Endothelial cell of umbilical vein (primary cell): ENCODE measurements at regions not wholly inside any gene's neighbourhood (a gene's known extent, or its start where the extent isn't known, plus 50 kb on each side); places are given as distances from the start of the nearest gene placed in this dataset.

Experiments used
- BruUV-seq: library from RNA; stranded (reverse); fragments of 400-500 nt; replicated peaks from 2 replicates; lab custom pipeline; 2021; lab: Mats Ljungman, UMichigan
- CTCF ChIA-PET: fragments of 300-600, 350-600 bp; sonication (Branson Sonifier 250); formaldehyde crosslinking; loops from one replicate; lab custom pipeline; 2021; ENCODE audit warnings: antibody characterized with exemption, inconsistent platforms; lab: Charles Lee
- POLR2A ChIA-PET: fragments of 300-600, 350-600 bp; sonication (Branson Sonifier 250); formaldehyde crosslinking; loops from one replicate; lab custom pipeline; 2021; ENCODE audit warnings: antibody characterized with exemption, inconsistent platforms; lab: Charles Lee
- DNase-seq: peaks from one replicate; pipeline ENCODE4 v3.0.0-alpha.2; 2011; ENCODE audit warnings: low read depth, low spot score
- FAIRE-seq: peaks from 2 replicates; lab custom pipeline; 2011; peaks lifted over from hg19 to GRCh38; lab: Jason Lieb, UNC
- H2AFZ ChIP-seq: 2 replicates; pipeline ENCODE4 v1.6.0; 2012; ENCODE audit warnings: low read depth, low read length, control low read depth, inconsistent platforms
- H3K27ac ChIP-seq: 2 replicates; pipeline ENCODE4 v1.5.1; 2011; ENCODE audit warnings: low read depth, mild to moderate bottlenecking, control low read depth, low read length, moderate library complexity; ENCODE audit not compliant: insufficient read depth
- H3K27me3 ChIP-seq, 2 experiments: 2 replicates each; pipeline versions ENCODE4 v1.6.0 to v1.6.1; 2011; ENCODE audit warnings: low read length in 2 of 2, mixed read lengths in 1 of 2; ENCODE audit not compliant: control insufficient read depth in 2 of 2, insufficient read depth in 2 of 2
- H3K36me3 ChIP-seq, 2 experiments: 2 replicates in 1 of 2; 3 replicates in 1 of 2; pipeline ENCODE4 v1.5.1; 2011; ENCODE audit warnings: low read length in 2 of 2, mild to moderate bottlenecking in 1 of 2, moderate library complexity in 1 of 2; ENCODE audit not compliant: control insufficient read depth in 2 of 2, insufficient read depth in 2 of 2; ENCODE audit errors: extremely low read depth in 1 of 2
- H3K4me1 ChIP-seq: 3 replicates; pipeline ENCODE4 v1.5.1; 2011; ENCODE audit warnings: mild to moderate bottlenecking, low read length; ENCODE audit not compliant: control insufficient read depth, insufficient read depth; ENCODE audit errors: extremely low read depth
- H3K4me2 ChIP-seq: 2 replicates; pipeline ENCODE4 v1.6.1; 2011; ENCODE audit warnings: low read length, control low read depth, mixed read lengths; ENCODE audit not compliant: insufficient read depth
- H3K4me3 ChIP-seq, 3 experiments: fragments of 200-600 bp in 1 of 3; sonication (generic), shearing (Covaris generic) in 1 of 3; replicated peaks in 1 of 3; 2 replicates each; pipeline ENCODE4 v1.5.1; 2011 to 2016; ENCODE audit warnings: control low read depth in 3 of 3, low read length in 3 of 3, mild to moderate bottlenecking in 2 of 3, inconsistent platforms in 1 of 3, low read depth in 1 of 3, moderate library complexity in 1 of 3; ENCODE audit not compliant: insufficient read depth in 1 of 3
- H3K79me2 ChIP-seq: 2 replicates; pipeline ENCODE4 v1.6.0; 2012; ENCODE audit warnings: low read length, inconsistent platforms; ENCODE audit not compliant: control insufficient read depth, insufficient read depth
- H3K9ac ChIP-seq: replicated peaks from 2 replicates; pipeline ENCODE3; 2011; ENCODE audit warnings: low read length, control low read depth; ENCODE audit not compliant: insufficient read depth; ENCODE audit errors: extremely low read depth
- H3K9me1 ChIP-seq: replicated peaks from 3 replicates; pipeline ENCODE4 v1.6.0; 2011; ENCODE audit warnings: mild to moderate bottlenecking, low read length; ENCODE audit not compliant: control insufficient read depth, insufficient read depth; ENCODE audit errors: extremely low read depth
- H3K9me3 ChIP-seq: replicated peaks from 2 replicates; pipeline ENCODE4 v1.5.1; 2012; ENCODE audit warnings: low read length, inconsistent platforms; ENCODE audit not compliant: control insufficient read depth, insufficient read depth
- H4K20me1 ChIP-seq: replicated peaks from 2 replicates; pipeline ENCODE3; 2011; ENCODE audit warnings: mild to moderate bottlenecking, low read length; ENCODE audit not compliant: control insufficient read depth, insufficient read depth; ENCODE audit errors: extremely low read depth
- EZH2 ChIP-seq: IDR thresholded peaks from 2 replicates; pipeline ENCODE4 v1.6.1; 2012; ENCODE audit warnings: borderline replicate concordance, low read depth, mild to moderate bottlenecking, moderate library complexity, low read length, inconsistent platforms; ENCODE audit not compliant: severe bottlenecking
- FOS ChIP-seq: IDR thresholded peaks from 2 replicates; pipeline ENCODE4 v1.6.1; 2011; ENCODE audit warnings: mild to moderate bottlenecking, low read length, moderate library complexity, borderline replicate concordance; ENCODE audit not compliant: insufficient read depth
- GATA2 ChIP-seq: IDR thresholded peaks from 2 replicates; pipeline ENCODE4 v1.7.0; 2011; ENCODE audit warnings: low read depth, mild to moderate bottlenecking, moderate library complexity, mixed read lengths, low read length; ENCODE audit not compliant: insufficient read length, insufficient read depth
- JUN ChIP-seq: IDR thresholded peaks from 2 replicates; pipeline ENCODE4 v1.6.1; 2011; ENCODE audit warnings: borderline replicate concordance, low read depth; ENCODE audit not compliant: insufficient read length, insufficient read depth
- MYC ChIP-seq: IDR thresholded peaks from one replicate; pipeline ENCODE4 v1.6.1; 2011; ENCODE audit warnings: mild to moderate bottlenecking, low read depth, low read length
- POLR2A ChIP-seq: IDR thresholded peaks from 2 replicates; pipeline ENCODE4 v1.6.1; 2012; ENCODE audit warnings: low read depth, mild to moderate bottlenecking, control low read depth, low read length
- POLR2AphosphoS5 ChIP-seq: IDR thresholded peaks from 2 replicates; pipeline ENCODE4 v1.6.1; 2012; ENCODE audit warnings: low read depth, mild to moderate bottlenecking, control low read depth, low read length, moderate library complexity; ENCODE audit not compliant: insufficient read depth
- dilution Hi-C: fragments of 300-500 bp; cut with MboI; formaldehyde crosslinking; loops from one replicate; pipeline ENCODE4 v1.15.0; 2019; ENCODE audit warnings: low sequenced_read_pairs; ENCODE audit not compliant: extremely low pct_ligation_motif_present
- intact Hi-C: fragments of 100-400 bp; cut with micrococcal nuclease; formaldehyde crosslinking; loops from one replicate; pipeline ENCODE4 v1.10.0; 2022
- TF ChIP-seq, protein P1 (sequence below): IDR thresholded peaks from 2 replicates; pipeline ENCODE4 v1.6.1; 2011; ENCODE audit not compliant: insufficient read depth, insufficient read length
- TF ChIP-seq, protein P2 (sequence below), 2 donors: IDR thresholded peaks; 1 replicate in 1 of 2; 2 replicates in 1 of 2; pipeline ENCODE4 v1.5.1; 2011; ENCODE audit warnings: low read length in 2 of 2, mild to moderate bottlenecking in 2 of 2, moderate library complexity in 2 of 2, control low read depth in 1 of 2, inconsistent platforms in 1 of 2, low read depth in 1 of 2; ENCODE audit not compliant: insufficient read depth in 1 of 2; ENCODE audit errors: extremely low read depth in 1 of 2

DNA sequence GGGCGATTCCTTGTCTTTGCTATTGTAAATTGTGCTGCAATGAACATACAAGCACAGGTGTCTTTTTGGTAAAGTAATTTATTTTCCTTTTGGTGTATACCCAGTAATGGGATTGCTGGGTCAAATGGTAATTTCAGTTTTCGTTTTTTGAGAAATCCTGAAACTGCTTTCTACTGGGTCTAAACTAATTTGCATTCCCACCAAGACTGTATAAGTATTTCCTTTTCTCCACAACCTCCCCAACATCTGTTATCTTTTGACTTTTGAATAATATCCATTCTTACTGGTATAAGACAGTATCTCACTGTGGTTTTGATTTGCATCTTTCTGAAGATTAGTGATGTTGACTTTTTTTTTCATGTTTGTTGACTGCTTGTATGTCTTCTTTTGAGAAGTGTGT is 2506.0 kb downstream of the PCDH7 start:
- POLR2A ChIA-PET, result no interaction called here
- Histone ChIP-seq H3K9me1 (no peaks in the 10 kb centered on the region), H3K27me3 (no peaks in the 10 kb centered on the region), H3K4me1 (no peaks in the 10 kb centered on the region), H4K20me1 (no peaks in the 10 kb centered on the region), H3K4me2 (no peak overlapping the region), H3K9ac (no peak overlapping the region), H3K27ac (no peak overlapping the region), H2AFZ (no peak overlapping the region), H3K4me3 (no peak overlapping the region), H3K79me2 (no peaks in the 10 kb centered on the region), H3K36me3 (no peaks in the 10 kb centered on the region), H3K9me3 (no peaks in the 10 kb centered on the region)
- DNase-seq (no peak), FAIRE-seq (no peak)
- no TSS peak for BruUV-seq
- TF ChIP-seq MYC (no peak), EZH2 (no peak), FOS (no peak), POLR2A (no peak), GATA2 (no peak), JUN (no peak), POLR2AphosphoS5 (no peak)
- TF ChIP-seq, protein P1, sequence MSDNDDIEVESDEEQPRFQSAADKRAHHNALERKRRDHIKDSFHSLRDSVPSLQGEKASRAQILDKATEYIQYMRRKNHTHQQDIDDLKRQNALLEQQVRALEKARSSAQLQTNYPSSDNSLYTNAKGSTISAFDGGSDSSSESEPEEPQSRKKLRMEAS, result no peak
- TF ChIP-seq, protein P2, sequence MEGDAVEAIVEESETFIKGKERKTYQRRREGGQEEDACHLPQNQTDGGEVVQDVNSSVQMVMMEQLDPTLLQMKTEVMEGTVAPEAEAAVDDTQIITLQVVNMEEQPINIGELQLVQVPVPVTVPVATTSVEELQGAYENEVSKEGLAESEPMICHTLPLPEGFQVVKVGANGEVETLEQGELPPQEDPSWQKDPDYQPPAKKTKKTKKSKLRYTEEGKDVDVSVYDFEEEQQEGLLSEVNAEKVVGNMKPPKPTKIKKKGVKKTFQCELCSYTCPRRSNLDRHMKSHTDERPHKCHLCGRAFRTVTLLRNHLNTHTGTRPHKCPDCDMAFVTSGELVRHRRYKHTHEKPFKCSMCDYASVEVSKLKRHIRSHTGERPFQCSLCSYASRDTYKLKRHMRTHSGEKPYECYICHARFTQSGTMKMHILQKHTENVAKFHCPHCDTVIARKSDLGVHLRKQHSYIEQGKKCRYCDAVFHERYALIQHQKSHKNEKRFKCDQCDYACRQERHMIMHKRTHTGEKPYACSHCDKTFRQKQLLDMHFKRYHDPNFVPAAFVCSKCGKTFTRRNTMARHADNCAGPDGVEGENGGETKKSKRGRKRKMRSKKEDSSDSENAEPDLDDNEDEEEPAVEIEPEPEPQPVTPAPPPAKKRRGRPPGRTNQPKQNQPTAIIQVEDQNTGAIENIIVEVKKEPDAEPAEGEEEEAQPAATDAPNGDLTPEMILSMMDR (IDR thresholded peaks at IDR 0.05; ENCODE audit: extremely low read depth in 1 of 2, insufficient read depth in 1 of 2, low read depth in 1 of 2, low read length in 2 of 2), result no peak
- intact Hi-C loops (no loop called here), dilution Hi-C loops (no loop called here)
- CTCF ChIA-PET, result no interaction called here
